ENCODE measurements at regions not wholly inside any gene's neighbourhood (a gene's known extent, or its start where the extent isn't known, plus 50 kb on each side); places are given as distances from the start of the nearest gene placed in this dataset.

DNA sequence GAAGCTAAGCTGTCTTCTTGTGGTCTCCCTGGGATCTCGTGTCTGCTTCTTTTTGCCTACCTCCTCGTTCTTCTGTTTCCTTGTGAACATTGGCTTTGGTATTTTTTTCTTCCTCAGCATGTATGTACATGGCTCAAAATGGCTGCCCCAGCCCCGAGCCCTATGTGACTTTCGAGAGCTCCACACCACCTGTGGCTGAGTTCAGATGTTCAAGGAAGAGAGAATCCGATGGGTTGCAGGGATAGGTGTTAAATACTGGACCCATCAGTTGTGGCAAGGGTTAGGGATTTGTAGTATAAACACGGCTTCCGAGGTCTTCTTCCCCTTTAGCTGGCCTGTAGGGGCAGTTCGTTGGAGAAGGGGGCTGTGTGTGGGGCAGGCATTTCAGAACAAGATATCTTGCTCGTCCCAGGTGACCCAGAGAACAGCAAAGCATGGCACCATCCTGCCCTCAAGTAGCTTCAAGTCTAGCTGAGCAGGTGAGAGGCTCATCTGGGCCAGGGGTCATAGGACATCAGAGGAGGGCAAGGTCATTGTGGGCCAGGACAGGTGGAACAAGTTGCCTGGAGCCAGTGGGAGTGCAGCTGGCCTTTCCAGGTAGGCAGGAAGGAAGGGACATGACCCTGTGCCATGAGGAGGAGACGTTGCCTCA lies 57.2 kb upstream of the COMTD1 start:
- TF ChIP-seq EZH2 (IDR thresholded peaks at IDR 0.05) (no peak), POLR2AphosphoS5 (IDR thresholded peaks at IDR 0.05; ENCODE audit: borderline replicate concordance, low read depth, low read length) (no peak)

Data from SK-N-MC (cell line).